BJ (cell line): ENCODE measurements at regions not wholly inside any gene's neighbourhood (a gene's known extent, or its start where the extent isn't known, plus 50 kb on each side); places are given as distances from the start of the nearest gene placed in this dataset.
"Not testable (repeated sequence)": the region's sequence is repeated elsewhere in the genome, so short reads cannot be mapped to it uniquely, and the experiment has no call there.

ENCODE experiments used
- CTCF ChIA-PET: fragments of 350-600 bp; formaldehyde crosslinking; extraction: SDS; loops from one replicate; lab custom pipeline; 2021; ENCODE audit warnings: antibody characterized with exemption, inconsistent platforms; lab: Yijun Ruan, JAX
- POLR2A ChIA-PET: fragments of 300-600 bp; sonication (Branson Sonifier 250); formaldehyde crosslinking; extraction: SDS; loops from one replicate; lab custom pipeline; 2021; ENCODE audit warnings: antibody characterized with exemption; lab: Charles Lee
- DNase-seq: peaks from one replicate; pipeline ENCODE4 v3.0.0-alpha.2; 2011; ENCODE audit warnings: low read depth
- H3K27me3 ChIP-seq: 2 replicates; pipeline ENCODE4 v1.6.0; 2011; ENCODE audit warnings: low read length; ENCODE audit not compliant: control insufficient read depth, insufficient read depth
- H3K36me3 ChIP-seq: 2 replicates; pipeline ENCODE4 v1.5.1; 2011; ENCODE audit warnings: low read length; ENCODE audit not compliant: control insufficient read depth, insufficient read depth
- H3K4me3 ChIP-seq: 2 replicates; pipeline ENCODE4 v1.5.1; 2011; ENCODE audit warnings: low read depth, mild to moderate bottlenecking, control low read depth, low read length
- TF ChIP-seq, protein P1 (sequence below): IDR thresholded peaks from 2 replicates; pipeline ENCODE4 v1.5.1; 2011; ENCODE audit warnings: low read depth, mild to moderate bottlenecking, control low read depth, inconsistent platforms, low read length, moderate library complexity; ENCODE audit not compliant: insufficient read depth

DNA sequence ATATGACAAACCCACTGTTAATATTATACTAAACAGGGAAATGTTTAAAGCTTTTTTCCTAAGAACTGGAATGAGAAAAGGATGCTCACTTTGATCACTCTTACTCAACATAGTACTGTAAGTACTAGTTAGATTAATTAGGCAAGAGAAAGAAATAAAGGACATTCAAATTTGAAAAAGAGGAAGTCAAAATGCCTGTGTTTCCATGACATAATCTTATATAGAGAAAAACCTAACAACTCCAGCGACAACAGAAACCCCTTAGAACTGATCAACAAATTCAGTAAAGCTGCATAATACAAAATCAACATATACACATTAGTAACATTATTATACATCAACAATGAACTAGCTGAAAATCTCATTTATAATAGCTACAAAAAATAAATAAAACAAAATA is 200.6 kb upstream of the ROBO1 start:
- H3K4me3 ChIP-seq: no peak overlapping the region
- TF ChIP-seq, protein P1, sequence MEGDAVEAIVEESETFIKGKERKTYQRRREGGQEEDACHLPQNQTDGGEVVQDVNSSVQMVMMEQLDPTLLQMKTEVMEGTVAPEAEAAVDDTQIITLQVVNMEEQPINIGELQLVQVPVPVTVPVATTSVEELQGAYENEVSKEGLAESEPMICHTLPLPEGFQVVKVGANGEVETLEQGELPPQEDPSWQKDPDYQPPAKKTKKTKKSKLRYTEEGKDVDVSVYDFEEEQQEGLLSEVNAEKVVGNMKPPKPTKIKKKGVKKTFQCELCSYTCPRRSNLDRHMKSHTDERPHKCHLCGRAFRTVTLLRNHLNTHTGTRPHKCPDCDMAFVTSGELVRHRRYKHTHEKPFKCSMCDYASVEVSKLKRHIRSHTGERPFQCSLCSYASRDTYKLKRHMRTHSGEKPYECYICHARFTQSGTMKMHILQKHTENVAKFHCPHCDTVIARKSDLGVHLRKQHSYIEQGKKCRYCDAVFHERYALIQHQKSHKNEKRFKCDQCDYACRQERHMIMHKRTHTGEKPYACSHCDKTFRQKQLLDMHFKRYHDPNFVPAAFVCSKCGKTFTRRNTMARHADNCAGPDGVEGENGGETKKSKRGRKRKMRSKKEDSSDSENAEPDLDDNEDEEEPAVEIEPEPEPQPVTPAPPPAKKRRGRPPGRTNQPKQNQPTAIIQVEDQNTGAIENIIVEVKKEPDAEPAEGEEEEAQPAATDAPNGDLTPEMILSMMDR: no peak
- H3K27me3 ChIP-seq: no peaks in the 10 kb centered on the region
- ChIA-PET POLR2A (no interaction called here), CTCF (no interaction called here)
- no peak for DNase-seq
- H3K36me3 ChIP-seq: no peaks in the 10 kb centered on the region

DNA sequence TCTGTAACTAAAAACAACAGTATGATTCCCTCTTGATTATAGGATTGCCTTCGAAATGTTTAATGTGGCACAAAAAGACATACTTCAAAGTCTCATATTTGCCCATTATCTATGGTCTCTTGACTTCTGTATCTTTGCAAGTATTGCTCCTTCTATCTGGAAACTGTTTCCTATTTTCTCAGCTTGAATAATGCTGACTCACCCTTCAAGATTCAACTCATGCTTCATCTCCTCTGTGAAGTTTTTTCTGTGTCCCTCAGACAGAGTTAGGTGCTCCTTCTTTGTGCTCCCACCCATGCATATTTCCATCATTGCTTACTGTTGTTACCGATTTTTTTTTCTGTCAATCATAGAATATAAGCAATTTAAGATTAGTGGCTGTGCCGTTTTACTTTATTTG is 192.8 kb upstream of the ROBO1 start:
- H3K4me3 ChIP-seq: no peak overlapping the region
- CTCF ChIA-PET: no interaction called here
- DNase-seq: no peak
- TF ChIP-seq, protein P1: no peak
- POLR2A ChIA-PET: no interaction called here
- no peaks in the 10 kb centered on the region for H3K27me3 ChIP-seq
- no peaks in the 10 kb centered on the region for H3K36me3 ChIP-seq

DNA sequence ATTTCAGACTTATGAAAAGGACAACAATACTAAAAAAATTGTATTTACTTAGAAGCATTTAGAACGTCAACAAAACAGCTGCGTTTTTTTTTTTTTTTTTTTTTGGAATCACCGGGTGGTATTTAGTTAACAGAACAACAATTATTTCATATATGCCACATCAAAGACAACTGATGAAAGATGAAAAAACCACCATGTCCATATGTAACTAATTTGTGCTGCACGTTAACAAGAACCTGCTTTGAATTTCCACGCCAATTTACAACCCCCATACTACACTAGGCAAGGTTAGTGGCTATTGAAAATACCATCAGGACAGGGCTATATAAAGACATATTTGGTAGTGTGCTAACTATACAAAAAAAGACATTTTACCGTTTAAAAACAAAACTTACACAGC is 189.3 kb upstream of the ROBO1 start:
- CTCF ChIA-PET: no interaction called here
- TF ChIP-seq, protein P1: no peak
- Histone ChIP-seq H3K36me3 (no peaks in the 10 kb centered on the region), H3K4me3 (no peak overlapping the region), H3K27me3 (no peaks in the 10 kb centered on the region)
- POLR2A ChIA-PET: no interaction called here
- DNase-seq: no peak

DNA sequence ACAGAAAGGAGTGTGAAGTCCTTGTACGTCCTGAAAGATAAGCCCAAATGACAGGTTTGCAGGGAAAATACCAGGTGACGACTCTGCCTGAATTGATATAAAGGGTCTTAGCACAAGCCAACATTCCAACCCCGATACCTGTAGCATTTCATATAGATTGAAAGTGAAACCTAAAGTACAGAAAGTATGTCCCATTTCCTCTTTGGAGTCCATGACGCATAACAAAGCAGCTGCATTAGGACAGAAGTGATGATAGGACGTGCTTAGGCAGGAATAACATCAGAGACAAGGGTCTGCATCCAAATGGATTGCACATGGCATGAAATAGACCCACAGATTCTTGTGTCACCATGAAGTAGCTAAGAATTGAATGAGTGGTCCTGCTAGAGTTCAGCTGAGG is 187.0 kb upstream of the ROBO1 start:
- Histone ChIP-seq H3K4me3 (no peak overlapping the region), H3K27me3 (no peaks in the 10 kb centered on the region), H3K36me3 (no peaks in the 10 kb centered on the region)
- POLR2A ChIA-PET: no interaction called here
- TF ChIP-seq, protein P1: no peak
- DNase-seq: no peak
- CTCF ChIA-PET: no interaction called here

DNA sequence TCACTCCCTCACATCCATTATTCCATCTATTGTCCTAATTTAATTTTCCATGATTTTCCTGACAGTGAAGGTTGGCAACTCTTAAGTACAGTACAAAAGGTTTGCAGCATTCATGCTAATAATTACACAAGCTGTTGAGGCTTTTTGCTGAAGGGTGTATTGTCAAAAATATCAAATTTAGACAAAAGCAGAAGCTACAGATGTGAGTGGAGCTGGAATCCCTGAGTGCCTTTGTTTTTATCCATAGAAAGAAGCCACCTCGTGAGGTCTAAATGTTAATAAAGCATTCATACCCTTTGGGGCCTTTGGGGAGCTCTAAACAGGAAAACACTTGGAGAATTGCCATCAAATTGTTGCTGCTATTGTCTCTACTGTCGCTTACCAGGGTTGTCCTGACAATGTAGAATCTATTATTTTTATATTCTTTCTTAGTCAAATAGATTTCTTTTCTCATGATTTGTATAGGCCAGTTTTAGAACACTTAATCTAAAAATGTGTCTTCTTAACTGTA is 185.8 kb upstream of the ROBO1 start:
- no peak for DNase-seq
- Histone ChIP-seq H3K36me3 (no peaks in the 10 kb centered on the region), H3K4me3 (no peak overlapping the region), H3K27me3 (no peaks in the 10 kb centered on the region)
- ChIA-PET POLR2A (no interaction called here), CTCF (no interaction called here)
- TF ChIP-seq, protein P1: no peak

DNA sequence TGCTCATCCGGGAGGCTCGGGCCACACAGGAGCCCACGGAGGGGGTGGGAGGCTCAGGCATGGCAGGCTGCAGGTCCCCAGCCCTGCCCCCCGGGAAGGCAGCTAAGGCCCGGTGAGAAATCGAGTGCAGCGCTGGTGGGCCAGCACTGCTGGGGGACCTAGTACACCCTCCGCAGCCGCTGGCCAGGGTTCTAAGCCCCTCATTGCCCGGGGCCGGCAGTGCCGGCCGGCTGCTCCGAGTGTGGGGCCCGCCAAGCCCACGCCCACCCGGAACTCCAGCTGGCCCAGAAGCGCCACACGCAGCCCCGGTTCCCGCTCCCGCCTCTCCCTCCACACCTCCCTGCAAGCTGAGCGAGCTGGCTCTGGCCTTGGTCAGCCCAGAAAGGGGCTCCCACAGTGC is 183.6 kb upstream of the ROBO1 start:
- CTCF ChIA-PET, H3K27me3 ChIP-seq, POLR2A ChIA-PET, DNase-seq, H3K4me3 ChIP-seq, H3K36me3 ChIP-seq: not testable (repeated sequence)
